ENCODE measurements at regions not wholly inside any gene's neighbourhood (a gene's known extent, or its start where the extent isn't known, plus 50 kb on each side); places are given as distances from the start of the nearest gene placed in this dataset.

- Histone ChIP-seq H3K4me1 (replicated peaks in 1 of 2) (no peaks in the 10 kb centered on the region), H3K36me3 (replicated peaks in 1 of 2) (no peaks in the 10 kb centered on the region), H3K27me3 (no peaks in the 10 kb centered on the region), H3K27ac (no peak overlapping the region), H3K9me3 (replicated peaks in 1 of 3) (no peaks in the 10 kb centered on the region), H3K4me3 (no peak overlapping the region)
- 33 to 57% (median 48%) methylated on average over 7 to 8 of the region's 8 CpGs for WGBS, 4 donors
- intact Hi-C loops (cut with DNase I), result no loop called here
- peak in 3 of 7 donors; percentile 16 to 46 (median 32) for DNase-seq
- no peak for TF ChIP-seq POLR2A (IDR thresholded peaks at IDR 0.05)
- TF ChIP-seq, protein P1, sequence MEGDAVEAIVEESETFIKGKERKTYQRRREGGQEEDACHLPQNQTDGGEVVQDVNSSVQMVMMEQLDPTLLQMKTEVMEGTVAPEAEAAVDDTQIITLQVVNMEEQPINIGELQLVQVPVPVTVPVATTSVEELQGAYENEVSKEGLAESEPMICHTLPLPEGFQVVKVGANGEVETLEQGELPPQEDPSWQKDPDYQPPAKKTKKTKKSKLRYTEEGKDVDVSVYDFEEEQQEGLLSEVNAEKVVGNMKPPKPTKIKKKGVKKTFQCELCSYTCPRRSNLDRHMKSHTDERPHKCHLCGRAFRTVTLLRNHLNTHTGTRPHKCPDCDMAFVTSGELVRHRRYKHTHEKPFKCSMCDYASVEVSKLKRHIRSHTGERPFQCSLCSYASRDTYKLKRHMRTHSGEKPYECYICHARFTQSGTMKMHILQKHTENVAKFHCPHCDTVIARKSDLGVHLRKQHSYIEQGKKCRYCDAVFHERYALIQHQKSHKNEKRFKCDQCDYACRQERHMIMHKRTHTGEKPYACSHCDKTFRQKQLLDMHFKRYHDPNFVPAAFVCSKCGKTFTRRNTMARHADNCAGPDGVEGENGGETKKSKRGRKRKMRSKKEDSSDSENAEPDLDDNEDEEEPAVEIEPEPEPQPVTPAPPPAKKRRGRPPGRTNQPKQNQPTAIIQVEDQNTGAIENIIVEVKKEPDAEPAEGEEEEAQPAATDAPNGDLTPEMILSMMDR (IDR thresholded peaks at IDR 0.05), result no peak
Observed at GRCh38 chr19:30870876-30871275, 478.4 kb downstream of the TSHZ3 start.

- whole genome bisulfite sequencing, 4 donors, result 52 to 65% (median 62%) methylated on average over 6 of the region's 6 CpGs
- peak in 1 of 7 donors; percentile 33 for DNase-seq
- Histone ChIP-seq H3K4me3 (no peak overlapping the region), H3K4me1 (replicated peaks in 1 of 2) (no peaks in the 10 kb centered on the region), H3K27ac (no peak overlapping the region), H3K36me3 (replicated peaks in 1 of 2) (no peaks in the 10 kb centered on the region), H3K27me3 (no peaks in the 10 kb centered on the region), H3K9me3 (replicated peaks in 1 of 3) (no peaks in the 10 kb centered on the region)
- TF ChIP-seq, protein P1 (IDR thresholded peaks at IDR 0.05), result no peak
- no peak for TF ChIP-seq POLR2A (IDR thresholded peaks at IDR 0.05)
- intact Hi-C loops (cut with DNase I), result no loop called here
Observed at GRCh38 chr19:30865511-30865910, 483.7 kb downstream of the TSHZ3 start.

- intact Hi-C loops (cut with DNase I), result no loop called here
- Histone ChIP-seq H3K4me3 (no peak overlapping the region), H3K9me3 (replicated peaks in 1 of 3) (no peaks in the 10 kb centered on the region), H3K4me1 (replicated peaks in 1 of 2) (no peaks in the 10 kb centered on the region), H3K36me3 (replicated peaks in 1 of 2) (no peaks in the 10 kb centered on the region), H3K27me3 (no peaks in the 10 kb centered on the region), H3K27ac (no peak overlapping the region)
- TF ChIP-seq, protein P1 (IDR thresholded peaks at IDR 0.05), result no peak
- TF ChIP-seq POLR2A (IDR thresholded peaks at IDR 0.05), result no peak
- DNase-seq, result peak in 2 of 7 donors; percentile 39 to 51
- WGBS, 4 donors, result 78 to 82% (median 79%) methylated on average over 10 to 13 of the region's 13 CpGs
Observed at GRCh38 chr19:30864391-30865215, 484.6 kb downstream of the TSHZ3 start.

DNA sequence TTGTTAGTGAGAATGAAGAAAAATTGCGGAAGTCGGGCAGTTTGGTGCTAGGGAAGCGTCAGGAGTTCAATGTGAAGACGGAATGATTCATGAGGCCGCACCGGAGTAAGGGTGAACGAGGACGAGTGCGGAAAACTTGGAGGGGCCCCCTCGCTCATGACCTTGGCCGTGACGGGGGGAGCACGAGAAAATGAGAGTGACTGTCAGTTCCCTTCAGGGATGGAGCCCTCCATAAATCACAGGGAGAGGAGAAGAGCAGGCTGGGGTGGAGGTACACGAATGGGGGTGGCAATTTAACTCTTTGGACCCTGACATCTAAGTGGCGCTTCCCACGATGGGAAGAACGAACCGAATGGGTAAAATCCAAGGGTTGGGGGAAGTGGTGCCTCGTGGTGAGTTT is 486.4 kb downstream of the TSHZ3 start:
- Histone ChIP-seq H3K4me3 (no peak overlapping the region), H3K4me1 (replicated peaks in 1 of 2) (no peaks in the 10 kb centered on the region), H3K27ac (no peak overlapping the region), H3K9me3 (replicated peaks in 1 of 3) (no peaks in the 10 kb centered on the region), H3K36me3 (replicated peaks in 1 of 2) (no peaks in the 10 kb centered on the region), H3K27me3 (no peaks in the 10 kb centered on the region)
- DNase-seq, result peak in 1 of 7 donors; percentile 38
- TF ChIP-seq, protein P1 (IDR thresholded peaks at IDR 0.05), result no peak
- TF ChIP-seq POLR2A (IDR thresholded peaks at IDR 0.05), result no peak
- intact Hi-C loops (cut with DNase I), result no loop called here
- 49 to 57% (median 56%) methylated on average over 19 of the region's 19 CpGs for WGBS, 4 donors

Data from adrenal gland (tissue), 9 donors.